ENCODE measurements at regions not wholly inside any gene's neighbourhood (a gene's known extent, or its start where the extent isn't known, plus 50 kb on each side); places are given as distances from the start of the nearest gene placed in this dataset.

- Histone ChIP-seq H2AFZ (ENCODE audit: low read depth, low read length) (no peak overlapping the region), H3K4me3 (no peak overlapping the region), H3K79me2 (ENCODE audit: control insufficient read depth, insufficient read depth, low read length) (no peaks in the 10 kb centered on the region), H4K20me1 (replicated peaks; ENCODE audit: control insufficient read depth, insufficient read depth, low read length) (no peaks in the 10 kb centered on the region), H3K27me3 (ENCODE audit: control insufficient read depth in 2 of 2, insufficient read depth in 2 of 2, low read length in 2 of 2) (no peaks in the 10 kb centered on the region), H3K9me3 (replicated peaks; ENCODE audit: control insufficient read depth, insufficient read depth, low read depth, low read length) (no peaks in the 10 kb centered on the region), H3K9me1 (ENCODE audit: control insufficient read depth, insufficient read depth, low read length) (no peaks in the 10 kb centered on the region), H3K36me3 (ENCODE audit: control insufficient read depth, insufficient read depth, low read length) (no peaks in the 10 kb centered on the region), H3K4me1 (replicated peaks in 1 of 2; ENCODE audit: control insufficient read depth in 2 of 2, insufficient read depth in 2 of 2, low read length in 2 of 2) (no peaks in the 10 kb centered on the region), H3K4me2 (ENCODE audit: insufficient read depth, low read length) (no peak overlapping the region), H3K9ac (ENCODE audit: insufficient read depth in 1 of 2, low read depth in 2 of 2, low read length in 2 of 2) (no peak overlapping the region), H3K27ac (ENCODE audit: extremely low read depth, low read depth, low read length) (no peak overlapping the region)
- in situ Hi-C loops (cut with MboI) (no loop called here), intact Hi-C loops (cut with micrococcal nuclease) (no loop called here)
- FAIRE-seq (no peak), DNase-seq (ENCODE audit: extremely low read depth in 1 of 4, low spot score in 3 of 4) (no peak), ATAC-seq (no peak)
- WGBS (ENCODE audit: insufficient coverage, low coverage, missing lambda C conversion rate), result 0% methylated on average over 1 of the region's 1 CpG
- TF ChIP-seq NCOA1 (IDR thresholded peaks at IDR 0.05; ENCODE audit: low read depth) (no peak), ZNF316 (IDR thresholded peaks at IDR 0.05) (peak; percentile 60; the same call in 1 of the 2 replicates)
- BruUV-seq (replicated peaks), result no TSS peak
- ChIA-PET POLR2A (no interaction called here), CTCF (ENCODE audit: low intra/inter-chr PET ratio) (no interaction called here)
These were observed 602.5 kb upstream of the DPPA4 start for GRCh38 chr3:109939817-109940216.

- 0% methylated on average over 3 of the region's 3 CpGs for WGBS (ENCODE audit: insufficient coverage, low coverage, missing lambda C conversion rate)
- Histone ChIP-seq H4K20me1 (replicated peaks; ENCODE audit: control insufficient read depth, insufficient read depth, low read length) (no peaks in the 10 kb centered on the region), H3K27ac (ENCODE audit: extremely low read depth, low read depth, low read length) (no peak overlapping the region), H3K36me3 (ENCODE audit: control insufficient read depth, insufficient read depth, low read length) (no peaks in the 10 kb centered on the region), H3K4me3 (no peak overlapping the region), H3K9ac (ENCODE audit: insufficient read depth in 1 of 2, low read depth in 2 of 2, low read length in 2 of 2) (no peak overlapping the region), H3K79me2 (ENCODE audit: control insufficient read depth, insufficient read depth, low read length) (no peaks in the 10 kb centered on the region), H3K27me3 (ENCODE audit: control insufficient read depth in 2 of 2, insufficient read depth in 2 of 2, low read length in 2 of 2) (no peaks in the 10 kb centered on the region), H3K4me1 (replicated peaks in 1 of 2; ENCODE audit: control insufficient read depth in 2 of 2, insufficient read depth in 2 of 2, low read length in 2 of 2) (no peaks in the 10 kb centered on the region), H3K4me2 (ENCODE audit: insufficient read depth, low read length) (no peak overlapping the region), H3K9me3 (replicated peaks; ENCODE audit: control insufficient read depth, insufficient read depth, low read depth, low read length) (no peaks in the 10 kb centered on the region), H2AFZ (ENCODE audit: low read depth, low read length) (no peak overlapping the region), H3K9me1 (ENCODE audit: control insufficient read depth, insufficient read depth, low read length) (no peaks in the 10 kb centered on the region)
- BruUV-seq (replicated peaks), result no TSS peak
- DNase-seq (ENCODE audit: extremely low read depth in 1 of 4, low spot score in 3 of 4) (no peak), ATAC-seq (no peak), FAIRE-seq (no peak)
- ChIA-PET POLR2A (no interaction called here), CTCF (ENCODE audit: low intra/inter-chr PET ratio) (no interaction called here)
- TF ChIP-seq SLC30A9 (CRISPR knock-in tag; IDR thresholded peaks at IDR 0.05), result no peak
- no peak for TF ChIP-seq EP300 (IDR thresholded peaks at IDR 0.05; ENCODE audit: low read length)
- no peak for TF ChIP-seq ESRRB (CRISPR knock-in tag; IDR thresholded peaks at IDR 0.05; ENCODE audit: borderline replicate concordance)
- TF ChIP-seq TBP (optimal IDR thresholded peaks at IDR 0.05; ENCODE audit: low read depth, low read length), result no peak
- in situ Hi-C loops (cut with MboI), result no loop called here
- intact Hi-C loops (cut with micrococcal nuclease), result no loop called here
These were observed 605.8 kb upstream of the DPPA4 start for GRCh38 chr3:109943181-109943580.

Measured in K562 (cell line).